ENCODE measurements at regions not wholly inside any gene's neighbourhood (a gene's known extent, or its start where the extent isn't known, plus 50 kb on each side); places are given as distances from the start of the nearest gene placed in this dataset.

- TF ChIP-seq CTCF (IDR thresholded peaks at IDR 0.05; ENCODE audit: control insufficient read depth, insufficient read depth, low read depth, low read length, missing control alignments) = no peak
- no peak for DNase-seq (ENCODE audit: low read depth)
- H3K4me3 ChIP-seq (ENCODE audit: control insufficient read depth, low read depth, low read length) = no peak overlapping the region
Measured at GRCh38 chr3:3902161-3902560, 102.9 kb downstream of the LRRN1 start.

- H3K4me3 ChIP-seq (ENCODE audit: control insufficient read depth, low read depth, low read length) = no peak overlapping the region
- no peak for TF ChIP-seq CTCF (IDR thresholded peaks at IDR 0.05; ENCODE audit: control insufficient read depth, insufficient read depth, low read depth, low read length, missing control alignments)
- no peak for DNase-seq (ENCODE audit: low read depth)
Measured at GRCh38 chr3:3906171-3906570, 106.9 kb downstream of the LRRN1 start.

- TF ChIP-seq CTCF (IDR thresholded peaks at IDR 0.05; ENCODE audit: control insufficient read depth, insufficient read depth, low read depth, low read length, missing control alignments) = no peak
- DNase-seq (ENCODE audit: low read depth) = no peak
- no peak overlapping the region for H3K4me3 ChIP-seq (ENCODE audit: control insufficient read depth, low read depth, low read length)
Measured at GRCh38 chr3:3907023-3907422, 107.8 kb downstream of the LRRN1 start.

GRCh38 chr3:3918763-3919162 lies 119.5 kb downstream of the LRRN1 start:
- no peak for TF ChIP-seq CTCF (IDR thresholded peaks at IDR 0.05; ENCODE audit: control insufficient read depth, insufficient read depth, low read depth, low read length, missing control alignments)
- H3K4me3 ChIP-seq (ENCODE audit: control insufficient read depth, low read depth, low read length) = no peak overlapping the region
- DNase-seq (ENCODE audit: low read depth) = no peak

- no peak for TF ChIP-seq CTCF (IDR thresholded peaks at IDR 0.05; ENCODE audit: control insufficient read depth, insufficient read depth, low read depth, low read length, missing control alignments)
- DNase-seq (ENCODE audit: low read depth) = no peak
- no peak overlapping the region for H3K4me3 ChIP-seq (ENCODE audit: control insufficient read depth, low read depth, low read length)
Measured at GRCh38 chr3:3919316-3919715, 120.1 kb downstream of the LRRN1 start.

GRCh38 chr3:3923619-3924018 lies 124.4 kb downstream of the LRRN1 start:
- no peak for DNase-seq (ENCODE audit: low read depth)
- H3K4me3 ChIP-seq (ENCODE audit: control insufficient read depth, low read depth, low read length) = no peak overlapping the region
- TF ChIP-seq CTCF (IDR thresholded peaks at IDR 0.05; ENCODE audit: control insufficient read depth, insufficient read depth, low read depth, low read length, missing control alignments) = no peak

GRCh38 chr3:3927198-3927597 lies 128.0 kb downstream of the LRRN1 start:
- TF ChIP-seq CTCF (IDR thresholded peaks at IDR 0.05; ENCODE audit: control insufficient read depth, insufficient read depth, low read depth, low read length, missing control alignments) = no peak
- DNase-seq (ENCODE audit: low read depth) = no peak
- no peak overlapping the region for H3K4me3 ChIP-seq (ENCODE audit: control insufficient read depth, low read depth, low read length)

Measured in AG09309 (cell line).